KMS-11 (cell line): ENCODE measurements at regions not wholly inside any gene's neighbourhood (a gene's known extent, or its start where the extent isn't known, plus 50 kb on each side); places are given as distances from the start of the nearest gene placed in this dataset.

Source experiments
- H2AFZ ChIP-seq: fragments of 200-600 bp; sonication (generic); 2 replicates; pipeline ENCODE4 v1.6.1; 2016; ENCODE audit warnings: antibody characterized with exemption, mixed run types, low read depth
- H3K27ac ChIP-seq: fragments of 200-600 bp; sonication (generic); 2 replicates; pipeline ENCODE4 v1.6.1; 2016; ENCODE audit warnings: mild to moderate bottlenecking, mixed run types
- H3K27me3 ChIP-seq: fragments of 200-600 bp; sonication (generic); 2 replicates; pipeline ENCODE4 v1.6.1; 2017; ENCODE audit warnings: mild to moderate bottlenecking, low read depth, mixed run types, moderate library complexity; ENCODE audit not compliant: insufficient read depth
- H3K36me3 ChIP-seq: fragments of 200-600 bp; sonication (generic); 2 replicates; pipeline ENCODE4 v1.6.1; 2017; ENCODE audit warnings: mild to moderate bottlenecking, mixed run types; ENCODE audit not compliant: insufficient read depth
- H3K4me1 ChIP-seq: fragments of 200-600 bp; sonication (generic); 2 replicates; pipeline ENCODE4 v1.6.1; 2016; ENCODE audit warnings: mild to moderate bottlenecking, low read depth, mixed run types; ENCODE audit not compliant: poor library complexity, severe bottlenecking
- H3K4me2 ChIP-seq: fragments of 200-600 bp; sonication (generic); 2 replicates; pipeline ENCODE4 v1.7.0; 2016; ENCODE audit warnings: mild to moderate bottlenecking, mixed run types
- H3K4me3 ChIP-seq: fragments of 200-600 bp; sonication (generic); IDR thresholded peaks from 2 replicates; pipeline ENCODE4 v1.6.1; 2017; ENCODE audit warnings: low read depth, low read length, mixed read lengths; ENCODE audit not compliant: insufficient read depth
- H3K79me2 ChIP-seq: fragments of 200-600 bp; sonication (generic); 2 replicates; pipeline ENCODE4 v1.6.1; 2016; ENCODE audit warnings: low read depth, mixed run types; ENCODE audit not compliant: insufficient read depth
- H3K9ac ChIP-seq: fragments of 200-600 bp; sonication (generic); 2 replicates; pipeline ENCODE4 v1.6.1; 2016; ENCODE audit warnings: mild to moderate bottlenecking, mixed run types
- H4K20me1 ChIP-seq: fragments of 200-600 bp; sonication (generic); 2 replicates; pipeline ENCODE4 v1.6.1; 2016; ENCODE audit warnings: mild to moderate bottlenecking, mixed run types; ENCODE audit not compliant: insufficient read depth
- TF ChIP-seq, protein P1 (sequence below): fragments of 200-600 bp; sonication (generic); conservative IDR thresholded peaks from 2 replicates; pipeline ENCODE4 v1.6.1; 2017; ENCODE audit warnings: low read depth, mild to moderate bottlenecking, antibody characterized with exemption, low read length, moderate library complexity, mixed read lengths

- Histone ChIP-seq H4K20me1 (no peaks in the 10 kb centered on the region), H3K4me1 (no peaks in the 10 kb centered on the region), H3K4me3 (no peak overlapping the region), H3K4me2 (no peak overlapping the region), H3K79me2 (no peaks in the 10 kb centered on the region), H3K9ac (no peak overlapping the region), H3K27me3 (no peaks in the 10 kb centered on the region), H3K36me3 (no peaks in the 10 kb centered on the region), H3K27ac (no peak overlapping the region), H2AFZ (no peak overlapping the region)
- TF ChIP-seq, protein P1, sequence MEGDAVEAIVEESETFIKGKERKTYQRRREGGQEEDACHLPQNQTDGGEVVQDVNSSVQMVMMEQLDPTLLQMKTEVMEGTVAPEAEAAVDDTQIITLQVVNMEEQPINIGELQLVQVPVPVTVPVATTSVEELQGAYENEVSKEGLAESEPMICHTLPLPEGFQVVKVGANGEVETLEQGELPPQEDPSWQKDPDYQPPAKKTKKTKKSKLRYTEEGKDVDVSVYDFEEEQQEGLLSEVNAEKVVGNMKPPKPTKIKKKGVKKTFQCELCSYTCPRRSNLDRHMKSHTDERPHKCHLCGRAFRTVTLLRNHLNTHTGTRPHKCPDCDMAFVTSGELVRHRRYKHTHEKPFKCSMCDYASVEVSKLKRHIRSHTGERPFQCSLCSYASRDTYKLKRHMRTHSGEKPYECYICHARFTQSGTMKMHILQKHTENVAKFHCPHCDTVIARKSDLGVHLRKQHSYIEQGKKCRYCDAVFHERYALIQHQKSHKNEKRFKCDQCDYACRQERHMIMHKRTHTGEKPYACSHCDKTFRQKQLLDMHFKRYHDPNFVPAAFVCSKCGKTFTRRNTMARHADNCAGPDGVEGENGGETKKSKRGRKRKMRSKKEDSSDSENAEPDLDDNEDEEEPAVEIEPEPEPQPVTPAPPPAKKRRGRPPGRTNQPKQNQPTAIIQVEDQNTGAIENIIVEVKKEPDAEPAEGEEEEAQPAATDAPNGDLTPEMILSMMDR: no peak
These were observed 370.3 kb downstream of the DAD1 start for GRCh38 chr14:22218728-22219127.

DNA sequence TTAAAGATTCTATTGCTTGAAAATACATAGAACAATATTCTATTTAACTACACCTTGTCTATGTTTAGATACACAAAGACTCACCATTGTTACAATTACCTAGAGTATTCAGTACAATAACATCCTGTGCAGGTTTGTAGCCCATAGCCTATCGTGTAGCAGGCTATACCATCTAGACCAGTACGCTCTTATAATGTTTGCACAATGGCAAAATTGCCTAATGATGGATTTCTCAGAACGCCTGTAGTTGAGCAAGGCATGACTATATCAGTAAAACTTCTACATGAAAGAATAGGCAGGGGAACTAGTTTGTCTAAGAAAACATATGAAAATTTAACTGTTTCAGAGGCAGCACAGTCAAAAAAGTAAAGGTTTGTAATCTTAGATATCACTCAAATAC is 375.9 kb downstream of the DAD1 start:
- TF ChIP-seq, protein P1: no peak
- Histone ChIP-seq H3K4me2 (no peak overlapping the region), H2AFZ (no peak overlapping the region), H3K4me3 (no peak overlapping the region), H3K79me2 (no peaks in the 10 kb centered on the region), H3K9ac (no peak overlapping the region), H3K27ac (no peak overlapping the region), H3K4me1 (no peaks in the 10 kb centered on the region), H3K36me3 (no peaks in the 10 kb centered on the region), H4K20me1 (no peaks in the 10 kb centered on the region), H3K27me3 (no peaks in the 10 kb centered on the region)

GRCh38 chr14:22210906-22211305 is 378.1 kb downstream of the DAD1 start:
- H3K4me2 ChIP-seq: no peak overlapping the region
- no peaks in the 10 kb centered on the region for H3K27me3 ChIP-seq
- H3K4me1 ChIP-seq: no peaks in the 10 kb centered on the region
- H3K36me3 ChIP-seq: no peaks in the 10 kb centered on the region
- H3K9ac ChIP-seq: no peak overlapping the region
- no peaks in the 10 kb centered on the region for H4K20me1 ChIP-seq
- no peak overlapping the region for H3K27ac ChIP-seq
- H2AFZ ChIP-seq: no peak overlapping the region
- TF ChIP-seq, protein P1: no peak
- no peaks in the 10 kb centered on the region for H3K79me2 ChIP-seq
- H3K4me3 ChIP-seq: no peak overlapping the region

DNA sequence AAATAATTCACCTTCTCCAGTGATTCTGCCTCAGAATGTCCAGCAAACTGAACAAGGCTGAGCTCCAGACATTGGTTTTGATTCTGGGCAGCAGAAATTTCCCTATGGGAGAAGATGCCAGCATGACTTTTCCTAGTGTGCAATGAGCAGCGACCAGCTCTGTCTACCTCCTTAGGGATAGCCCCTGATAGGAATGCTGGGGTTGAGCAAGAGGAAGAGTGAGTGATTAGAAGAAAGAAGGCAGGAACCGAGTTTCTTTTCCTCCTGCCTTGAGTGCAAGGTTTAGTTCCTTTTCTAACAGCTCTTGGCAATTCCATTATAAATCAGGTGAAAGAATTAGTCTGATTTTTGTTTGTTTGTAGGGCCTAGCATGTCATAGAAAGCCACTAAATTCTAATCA is 379.0 kb downstream of the DAD1 start:
- Histone ChIP-seq H4K20me1 (no peaks in the 10 kb centered on the region), H3K4me2 (no peak overlapping the region), H3K9ac (no peak overlapping the region), H3K27ac (no peak overlapping the region), H3K4me1 (no peaks in the 10 kb centered on the region), H3K27me3 (no peaks in the 10 kb centered on the region), H3K36me3 (no peaks in the 10 kb centered on the region), H3K4me3 (no peak overlapping the region), H3K79me2 (no peaks in the 10 kb centered on the region), H2AFZ (no peak overlapping the region)
- TF ChIP-seq, protein P1: no peak
